ENCODE measurements at regions not wholly inside any gene's neighbourhood (a gene's known extent, or its start where the extent isn't known, plus 50 kb on each side); places are given as distances from the start of the nearest gene placed in this dataset.

GRCh38 chr12:105585107-105585506, 254.6 kb downstream of the C12orf75 start:
- Mint-ChIP-seq H3K4me3 (no peak overlapping the region), H3K36me3 (ENCODE audit: low read depth) (no peaks in the 10 kb centered on the region), H3K27ac (no peak overlapping the region), H3K27me3 (ENCODE audit: low read depth, poor library complexity) (peaks cover 11% of the 10 kb centered on the region), H3K9me3 (peaks cover 7% of the 10 kb centered on the region), H3K4me1 (peaks cover 20% of the 10 kb centered on the region)
- DNase-seq = no peak
- TF ChIP-seq, protein P1, sequence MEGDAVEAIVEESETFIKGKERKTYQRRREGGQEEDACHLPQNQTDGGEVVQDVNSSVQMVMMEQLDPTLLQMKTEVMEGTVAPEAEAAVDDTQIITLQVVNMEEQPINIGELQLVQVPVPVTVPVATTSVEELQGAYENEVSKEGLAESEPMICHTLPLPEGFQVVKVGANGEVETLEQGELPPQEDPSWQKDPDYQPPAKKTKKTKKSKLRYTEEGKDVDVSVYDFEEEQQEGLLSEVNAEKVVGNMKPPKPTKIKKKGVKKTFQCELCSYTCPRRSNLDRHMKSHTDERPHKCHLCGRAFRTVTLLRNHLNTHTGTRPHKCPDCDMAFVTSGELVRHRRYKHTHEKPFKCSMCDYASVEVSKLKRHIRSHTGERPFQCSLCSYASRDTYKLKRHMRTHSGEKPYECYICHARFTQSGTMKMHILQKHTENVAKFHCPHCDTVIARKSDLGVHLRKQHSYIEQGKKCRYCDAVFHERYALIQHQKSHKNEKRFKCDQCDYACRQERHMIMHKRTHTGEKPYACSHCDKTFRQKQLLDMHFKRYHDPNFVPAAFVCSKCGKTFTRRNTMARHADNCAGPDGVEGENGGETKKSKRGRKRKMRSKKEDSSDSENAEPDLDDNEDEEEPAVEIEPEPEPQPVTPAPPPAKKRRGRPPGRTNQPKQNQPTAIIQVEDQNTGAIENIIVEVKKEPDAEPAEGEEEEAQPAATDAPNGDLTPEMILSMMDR (IDR thresholded peaks at IDR 0.05) = no peak

GRCh38 chr12:105587237-105587636, 256.7 kb downstream of the C12orf75 start:
- no peaks in the 10 kb centered on the region for H3K36me3 Mint-ChIP-seq (ENCODE audit: low read depth)
- DNase-seq = no peak
- TF ChIP-seq, protein P1 (IDR thresholded peaks at IDR 0.05) = no peak

DNA sequence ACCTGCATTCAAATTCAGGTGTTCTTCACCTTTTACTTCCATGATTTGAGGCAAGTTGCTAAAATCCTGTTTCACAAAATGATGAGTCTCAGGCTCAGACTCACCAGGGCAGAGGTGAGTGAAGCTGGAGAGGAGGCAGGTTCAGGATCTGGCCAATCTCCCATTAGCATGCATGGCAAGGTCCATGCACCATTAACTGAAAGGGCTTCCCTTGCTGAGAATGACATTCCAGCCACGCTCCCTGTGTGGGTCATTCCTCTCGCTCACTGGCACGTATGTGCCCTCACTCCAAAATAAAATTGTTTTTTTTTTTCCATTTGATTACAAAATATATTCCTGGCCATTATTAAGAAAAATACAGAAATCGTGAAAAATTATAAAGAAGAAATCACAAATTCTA, 257.6 kb downstream of the C12orf75 start:
- Mint-ChIP-seq H3K4me3 (no peak overlapping the region), H3K27me3 (ENCODE audit: low read depth, poor library complexity) (peaks cover 11% of the 10 kb centered on the region), H3K36me3 (ENCODE audit: low read depth) (no peaks in the 10 kb centered on the region), H3K27ac (no peak overlapping the region), H3K9me3 (peaks cover 7% of the 10 kb centered on the region), H3K4me1 (peaks cover 4% of the 10 kb centered on the region)
- TF ChIP-seq, protein P1 (IDR thresholded peaks at IDR 0.05) = no peak
- DNase-seq = peak; percentile 15

More at GRCh38 chr12:105587237-105587636, 256.7 kb downstream of the C12orf75 start:
- no peak overlapping the region for H3K27ac Mint-ChIP-seq
- peaks cover 11% of the 10 kb centered on the region for H3K27me3 Mint-ChIP-seq (ENCODE audit: low read depth, poor library complexity)
- peaks cover 4% of the 10 kb centered on the region for H3K4me1 Mint-ChIP-seq
- peaks cover 7% of the 10 kb centered on the region for H3K9me3 Mint-ChIP-seq
- no peak overlapping the region for H3K4me3 Mint-ChIP-seq

DNA sequence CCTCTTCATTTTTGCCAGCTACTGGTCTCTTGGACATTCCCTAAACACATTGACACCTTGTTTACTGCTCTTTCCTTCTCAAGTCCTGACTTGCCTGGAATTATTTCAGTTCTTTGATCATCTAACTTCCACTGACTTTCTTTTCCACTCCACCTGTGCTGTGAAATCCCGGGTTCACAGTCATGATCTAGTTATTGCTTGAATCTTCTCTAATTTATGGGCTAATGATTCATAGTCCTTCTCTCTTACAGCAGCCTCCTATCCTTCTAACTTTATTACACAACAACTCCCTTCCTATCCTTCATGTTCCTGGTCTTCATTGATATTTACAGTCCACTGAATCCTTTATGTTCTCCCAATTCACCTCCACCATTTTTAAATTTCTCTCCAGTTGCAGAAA, 260.1 kb downstream of the C12orf75 start:
- peaks cover 7% of the 10 kb centered on the region for H3K27me3 Mint-ChIP-seq (ENCODE audit: low read depth, poor library complexity)
- peaks cover 4% of the 10 kb centered on the region for H3K9me3 Mint-ChIP-seq
- H3K27ac Mint-ChIP-seq = no peak overlapping the region

GRCh38 chr12:105595440-105595839, 264.9 kb downstream of the C12orf75 start:
- TF ChIP-seq, protein P1 (IDR thresholded peaks at IDR 0.05) = no peak
- Mint-ChIP-seq H3K4me3 (no peak overlapping the region), H3K27me3 (ENCODE audit: low read depth, poor library complexity) (no peaks in the 10 kb centered on the region), H3K4me1 (peaks cover 16% of the 10 kb centered on the region), H3K27ac (no peak overlapping the region), H3K36me3 (ENCODE audit: low read depth) (no peaks in the 10 kb centered on the region), H3K9me3 (peaks cover 4% of the 10 kb centered on the region)
- DNase-seq = no peak

More for the DNA sequence above, 260.1 kb downstream of the C12orf75 start:
- no peak for DNase-seq
- Mint-ChIP-seq H3K36me3 (ENCODE audit: low read depth) (no peaks in the 10 kb centered on the region), H3K4me3 (no peak overlapping the region), H3K4me1 (no peaks in the 10 kb centered on the region)
- TF ChIP-seq, protein P1 (IDR thresholded peaks at IDR 0.05) = no peak

DNA sequence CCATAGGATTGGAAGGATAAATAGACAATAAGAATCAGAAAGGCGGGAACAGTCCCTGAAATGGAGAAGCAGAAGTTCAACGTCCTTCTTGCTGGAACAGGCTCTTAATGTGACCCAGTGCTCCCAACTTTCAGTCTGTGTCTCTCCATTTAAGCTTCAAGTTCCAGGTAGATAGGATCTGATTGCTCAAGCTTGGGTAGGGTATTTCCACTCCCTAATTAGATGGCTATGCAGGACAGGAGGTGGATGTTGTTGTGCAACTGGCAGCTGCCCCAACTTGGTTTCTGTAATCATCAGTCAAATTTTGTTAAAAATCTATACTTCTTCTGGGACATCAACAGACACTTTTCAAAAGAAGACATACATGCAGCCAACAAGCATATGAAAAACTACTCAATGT, 266.2 kb downstream of the C12orf75 start:
- Mint-ChIP-seq H3K27me3 (ENCODE audit: low read depth, poor library complexity) (no peaks in the 10 kb centered on the region), H3K4me1 (peaks cover 28% of the 10 kb centered on the region), H3K9me3 (peaks cover 4% of the 10 kb centered on the region), H3K36me3 (ENCODE audit: low read depth) (no peaks in the 10 kb centered on the region), H3K4me3 (no peak overlapping the region), H3K27ac (no peak overlapping the region)
- no peak for DNase-seq
- TF ChIP-seq, protein P1 (IDR thresholded peaks at IDR 0.05) = no peak
